Caco-2 (cell line): ENCODE measurements at regions not wholly inside any gene's neighbourhood (a gene's known extent, or its start where the extent isn't known, plus 50 kb on each side); places are given as distances from the start of the nearest gene placed in this dataset.

Source experiments
- BruUV-seq: library from RNA; stranded (reverse); fragments of 400-500 nt; replicated peaks from 2 replicates; lab custom pipeline; 2021; lab: Mats Ljungman, UMichigan
- CTCF ChIA-PET: fragments of 300-600 bp; sonication (Branson Sonifier 250); formaldehyde crosslinking; loops from one replicate; lab custom pipeline; 2022; ENCODE audit warnings: antibody characterized with exemption; lab: Charles Lee
- POLR2A ChIA-PET: fragments of 300-600 bp; sonication (Branson Sonifier 250); formaldehyde crosslinking; loops from one replicate; lab custom pipeline; 2022; ENCODE audit warnings: antibody characterized with exemption; lab: Charles Lee
- DNase-seq, 2 experiments: peaks; one replicate each; pipeline versions ENCODE4 v3.0.0 to v3.0.0-alpha.2; 2020 to 2022
- H3K27me3 ChIP-seq: replicated peaks from 2 replicates; pipeline ENCODE4 v1.6.0; 2011; ENCODE audit warnings: low read length; ENCODE audit not compliant: control insufficient read depth, insufficient read depth
- H3K36me3 ChIP-seq: 2 replicates; pipeline ENCODE4 v1.5.1; 2011; ENCODE audit warnings: low read length; ENCODE audit not compliant: control insufficient read depth, insufficient read depth
- H3K4me1 ChIP-seq: fragments of 250-450 bp; sonication (Bioruptor Pico); 2 replicates; pipeline ENCODE4 v1.5.1; 2020; ENCODE audit warnings: mild to moderate bottlenecking
- H3K4me3 ChIP-seq: 2 replicates; pipeline ENCODE4 v1.5.1; 2011; ENCODE audit warnings: low read depth, mild to moderate bottlenecking, control low read depth, low read length
- H3K9me3 ChIP-seq: fragments of 250-450 bp; sonication (Bioruptor Pico); 2 replicates; pipeline ENCODE4 v1.5.1; 2020; ENCODE audit warnings: mild to moderate bottlenecking, moderate library complexity
- H3K27ac Mint-ChIP-seq: one replicate; pipeline ENCODE4 v1.8.0; 2022; ENCODE audit warnings: mixed read lengths; ENCODE audit not compliant: unreplicated experiment
- H3K27me3 Mint-ChIP-seq: one replicate; pipeline ENCODE4 v1.8.0; 2022; ENCODE audit warnings: mixed read lengths; ENCODE audit not compliant: insufficient read depth, unreplicated experiment
- H3K36me3 Mint-ChIP-seq: one replicate; pipeline ENCODE4 v1.8.0; 2022; ENCODE audit warnings: mild to moderate bottlenecking, mixed read lengths; ENCODE audit not compliant: insufficient read depth, unreplicated experiment
- H3K4me1 Mint-ChIP-seq: one replicate; pipeline ENCODE4 v1.8.0; 2022; ENCODE audit warnings: low read depth, mixed read lengths; ENCODE audit not compliant: unreplicated experiment
- H3K4me3 Mint-ChIP-seq: one replicate; pipeline ENCODE4 v1.8.0; 2022; ENCODE audit warnings: mild to moderate bottlenecking, moderate library complexity, mixed read lengths; ENCODE audit not compliant: unreplicated experiment
- H3K9me3 Mint-ChIP-seq: one replicate; pipeline ENCODE4 v1.8.0; 2022; ENCODE audit warnings: mixed read lengths; ENCODE audit not compliant: unreplicated experiment
- intact Hi-C: fragments of 100-400 bp; cut with micrococcal nuclease; formaldehyde crosslinking; loops from one replicate; pipeline ENCODE4 v1.10.0; 2022; ENCODE audit not compliant: unreplicated experiment
- TF ChIP-seq, protein P1 (sequence below), 2 experiments: fragments of 200-600 bp in 1 of 2; IDR thresholded peaks; 1 replicate in 1 of 2; 2 replicates in 1 of 2; pipeline versions ENCODE4 v1.5.1 to v1.8.0; 2011 to 2022; ENCODE audit warnings: antibody characterized with exemption in 1 of 2, control low read depth in 1 of 2, inconsistent platforms in 1 of 2, low read depth in 1 of 2, low read length in 1 of 2, mild to moderate bottlenecking in 1 of 2, moderate library complexity in 1 of 2; ENCODE audit not compliant: insufficient read depth in 1 of 2, severe bottlenecking in 1 of 2, unreplicated experiment in 1 of 2

GRCh38 chr15:95624616-95625361 lies 705.7 kb upstream of the NR2F2 start:
- no peaks in the 10 kb centered on the region for H3K36me3 Mint-ChIP-seq
- POLR2A ChIA-PET: no interaction called here

GRCh38 chr15:95626501-95627361 lies 703.8 kb upstream of the NR2F2 start:
- Mint-ChIP-seq H3K4me3 (no peak overlapping the region), H3K27ac (no peak overlapping the region), H3K4me1 (no peaks in the 10 kb centered on the region), H3K36me3 (no peaks in the 10 kb centered on the region), H3K9me3 (peaks cover 10% of the 10 kb centered on the region), H3K27me3 (peaks cover 3% of the 10 kb centered on the region)
- ChIA-PET CTCF (no interaction called here), POLR2A (no interaction called here)
- TF ChIP-seq, protein P1, sequence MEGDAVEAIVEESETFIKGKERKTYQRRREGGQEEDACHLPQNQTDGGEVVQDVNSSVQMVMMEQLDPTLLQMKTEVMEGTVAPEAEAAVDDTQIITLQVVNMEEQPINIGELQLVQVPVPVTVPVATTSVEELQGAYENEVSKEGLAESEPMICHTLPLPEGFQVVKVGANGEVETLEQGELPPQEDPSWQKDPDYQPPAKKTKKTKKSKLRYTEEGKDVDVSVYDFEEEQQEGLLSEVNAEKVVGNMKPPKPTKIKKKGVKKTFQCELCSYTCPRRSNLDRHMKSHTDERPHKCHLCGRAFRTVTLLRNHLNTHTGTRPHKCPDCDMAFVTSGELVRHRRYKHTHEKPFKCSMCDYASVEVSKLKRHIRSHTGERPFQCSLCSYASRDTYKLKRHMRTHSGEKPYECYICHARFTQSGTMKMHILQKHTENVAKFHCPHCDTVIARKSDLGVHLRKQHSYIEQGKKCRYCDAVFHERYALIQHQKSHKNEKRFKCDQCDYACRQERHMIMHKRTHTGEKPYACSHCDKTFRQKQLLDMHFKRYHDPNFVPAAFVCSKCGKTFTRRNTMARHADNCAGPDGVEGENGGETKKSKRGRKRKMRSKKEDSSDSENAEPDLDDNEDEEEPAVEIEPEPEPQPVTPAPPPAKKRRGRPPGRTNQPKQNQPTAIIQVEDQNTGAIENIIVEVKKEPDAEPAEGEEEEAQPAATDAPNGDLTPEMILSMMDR (IDR thresholded peaks at IDR 0.05; ENCODE audit: insufficient read depth in 1 of 2, low read depth in 1 of 2, low read length in 1 of 2, severe bottlenecking in 1 of 2, unreplicated experiment in 1 of 2): no peak
- no peaks in the 10 kb centered on the region for H3K4me1 ChIP-seq
- no peaks in the 10 kb centered on the region for H3K9me3 ChIP-seq
- intact Hi-C loops: no loop called here
- H3K27me3 ChIP-seq: no peaks in the 10 kb centered on the region
- no peak overlapping the region for H3K4me3 ChIP-seq
- H3K36me3 ChIP-seq: no peaks in the 10 kb centered on the region
- no TSS peak for BruUV-seq
- DNase-seq: no peak

More at GRCh38 chr15:95624616-95625361, 705.7 kb upstream of the NR2F2 start:
- Mint-ChIP-seq H3K4me1 (no peaks in the 10 kb centered on the region), H3K27ac (no peak overlapping the region), H3K4me3 (no peak overlapping the region), H3K27me3 (peaks cover 3% of the 10 kb centered on the region), H3K9me3 (peaks cover 10% of the 10 kb centered on the region)
- no peaks in the 10 kb centered on the region for H3K4me1 ChIP-seq
- no peaks in the 10 kb centered on the region for H3K36me3 ChIP-seq
- intact Hi-C loops: no loop called here
- no peaks in the 10 kb centered on the region for H3K9me3 ChIP-seq
- no peak for DNase-seq
- TF ChIP-seq, protein P1 (IDR thresholded peaks at IDR 0.05; ENCODE audit: insufficient read depth in 1 of 2, low read depth in 1 of 2, low read length in 1 of 2, severe bottlenecking in 1 of 2, unreplicated experiment in 1 of 2): no peak
- H3K27me3 ChIP-seq: no peaks in the 10 kb centered on the region
- CTCF ChIA-PET: interaction anchor here (0.6 kb wide), 1 partner anchor 12 kb away, joined by 3 read pairs; no protein-coding TSS in a partner anchor
- H3K4me3 ChIP-seq: no peak overlapping the region
- no TSS peak for BruUV-seq

DNA sequence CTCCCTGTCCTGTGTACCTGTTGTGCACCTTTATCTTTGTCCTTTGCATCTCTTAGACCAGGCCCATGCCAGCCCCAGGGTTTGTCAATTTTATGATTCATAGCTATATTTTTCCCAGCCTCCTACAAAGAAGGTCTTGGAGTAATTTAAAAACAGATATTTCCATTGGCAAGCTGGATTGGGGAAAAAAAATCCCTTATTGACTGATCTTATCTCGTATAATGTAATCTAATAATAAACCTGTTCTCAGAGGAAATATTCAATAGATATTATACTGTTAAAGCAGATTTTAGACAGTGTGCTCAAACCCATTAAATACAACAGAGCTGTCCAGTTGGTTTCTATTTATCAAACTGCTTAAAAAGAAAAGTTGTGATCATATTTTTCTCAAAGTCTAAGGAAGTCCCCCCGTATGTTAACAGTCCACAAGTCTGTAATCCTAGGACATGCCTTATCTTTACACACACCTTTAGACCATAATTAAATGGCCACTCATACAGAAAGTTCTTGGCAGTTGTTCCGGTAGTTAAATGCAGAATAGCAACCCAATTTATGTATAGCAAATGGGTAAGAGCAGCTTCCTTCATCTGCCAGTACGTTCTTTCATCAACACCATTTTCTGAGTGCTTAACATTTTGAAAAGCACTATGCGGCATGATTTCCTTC lies 700.9 kb upstream of the NR2F2 start:
- Mint-ChIP-seq H3K36me3 (no peaks in the 10 kb centered on the region), H3K4me3 (no peak overlapping the region), H3K9me3 (no peaks in the 10 kb centered on the region), H3K27ac (no peak overlapping the region), H3K27me3 (no peaks in the 10 kb centered on the region), H3K4me1 (no peaks in the 10 kb centered on the region)
- H3K27me3 ChIP-seq: no peaks in the 10 kb centered on the region
- ChIA-PET POLR2A (no interaction called here), CTCF (no interaction called here)
- no peak overlapping the region for H3K4me3 ChIP-seq
- intact Hi-C loops: no loop called here
- no peaks in the 10 kb centered on the region for H3K36me3 ChIP-seq
- H3K9me3 ChIP-seq: no peaks in the 10 kb centered on the region
- BruUV-seq: no TSS peak
- no peak for DNase-seq
- TF ChIP-seq, protein P1 (IDR thresholded peaks at IDR 0.05; ENCODE audit: insufficient read depth in 1 of 2, low read depth in 1 of 2, low read length in 1 of 2, severe bottlenecking in 1 of 2, unreplicated experiment in 1 of 2): no peak
- H3K4me1 ChIP-seq: no peaks in the 10 kb centered on the region
